OCI-LY7 (cell line): ENCODE measurements at regions not wholly inside any gene's neighbourhood (a gene's known extent, or its start where the extent isn't known, plus 50 kb on each side); places are given as distances from the start of the nearest gene placed in this dataset.
A peak's percentile ranks its signal among the peaks of the same experiment; 100 is the strongest.

ENCODE experiments used
- BruUV-seq: library from RNA; stranded (reverse); fragments of 400-500 nt; replicated peaks from 2 replicates; lab custom pipeline; 2021; lab: Mats Ljungman, UMichigan
- CTCF ChIA-PET: fragments of 300-600 bp; sonication (Branson Sonifier 250); formaldehyde crosslinking; loops from one replicate; lab custom pipeline; 2022; ENCODE audit warnings: antibody characterized with exemption; ENCODE audit not compliant: unreplicated experiment; lab: Charles Lee
- POLR2A ChIA-PET: fragments of 300-600 bp; sonication (Branson Sonifier 250); formaldehyde crosslinking; loops from one replicate; lab custom pipeline; 2022; ENCODE audit warnings: antibody characterized with exemption; lab: Charles Lee
- DNase-seq: peaks from one replicate; pipeline ENCODE4 v3.0.0-alpha.2; 2015; ENCODE audit warnings: low spot score
- H2AFZ ChIP-seq: fragments of 200-600 bp; sonication (generic), shearing (Covaris generic); 2 replicates; pipeline ENCODE4 v1.6.1; 2014; ENCODE audit warnings: mild to moderate bottlenecking, antibody characterized with exemption, low read length, moderate library complexity
- H3K27ac ChIP-seq: fragments of 200-600 bp; sonication (generic); 2 replicates; pipeline ENCODE4 v1.5.1; 2014; ENCODE audit warnings: mixed run types, low read depth, mild to moderate bottlenecking, moderate library complexity, low read length, inconsistent platforms; ENCODE audit not compliant: poor library complexity, severe bottlenecking
- H3K36me3 ChIP-seq: fragments of 200-600 bp; sonication (generic); 2 replicates; pipeline ENCODE4 v1.6.1; 2014; ENCODE audit warnings: mild to moderate bottlenecking, antibody characterized with exemption, low read length, moderate library complexity, mixed read lengths; ENCODE audit not compliant: insufficient read depth
- H3K4me1 ChIP-seq: fragments of 200-600 bp; sonication (generic); 2 replicates; pipeline ENCODE4 v1.5.1; 2014; ENCODE audit warnings: mild to moderate bottlenecking, low read length; ENCODE audit not compliant: insufficient read depth, poor library complexity, severe bottlenecking
- H3K4me2 ChIP-seq: fragments of 200-600 bp; sonication (generic); 2 replicates; pipeline ENCODE4 v1.6.1; 2014; ENCODE audit warnings: mild to moderate bottlenecking, low read length
- H3K4me3 ChIP-seq: fragments of 200-600 bp; sonication (generic); 2 replicates; pipeline ENCODE4 v1.5.1; 2014; ENCODE audit warnings: mild to moderate bottlenecking, low read depth, low read length; ENCODE audit not compliant: poor library complexity, severe bottlenecking
- H3K79me2 ChIP-seq: fragments of 200-600 bp; sonication (generic); 2 replicates; pipeline ENCODE4 v1.6.1; 2016; ENCODE audit warnings: low read depth, mild to moderate bottlenecking, low read length, moderate library complexity, mixed read lengths; ENCODE audit not compliant: insufficient read depth
- H3K9me2 ChIP-seq: fragments of 200-600 bp; sonication (generic); 2 replicates; pipeline ENCODE4 v1.6.1; 2016; ENCODE audit warnings: mild to moderate bottlenecking, low read length, mixed read lengths; ENCODE audit not compliant: insufficient read depth
- H3K9me3 ChIP-seq: fragments of 200-600 bp; sonication (generic); 2 replicates; pipeline ENCODE4 v1.6.1; 2014; ENCODE audit warnings: mild to moderate bottlenecking, mixed run types, low read length, mixed read lengths
- H4K20me1 ChIP-seq: fragments of 200-600 bp; sonication (generic); 2 replicates; pipeline ENCODE4 v1.6.1; 2014; ENCODE audit warnings: mild to moderate bottlenecking, antibody characterized with exemption, low read length, moderate library complexity, mixed read lengths; ENCODE audit not compliant: insufficient read depth
- CTCF ChIP-seq: fragments of 200-600 bp; sonication (generic); conservative IDR thresholded peaks from 2 replicates; pipeline ENCODE4 v1.5.1; 2014; ENCODE audit warnings: mild to moderate bottlenecking, antibody characterized with exemption, low read length, moderate library complexity, mixed read lengths
- EZH2phosphoT487 ChIP-seq: fragments of 200-600 bp; sonication (generic); IDR thresholded peaks from 2 replicates; pipeline ENCODE4 v1.6.1; 2018; ENCODE audit warnings: low read depth, borderline replicate concordance, mild to moderate bottlenecking, mixed run types, antibody characterized with exemption, low read length, moderate library complexity, mixed read lengths
- intact Hi-C: fragments of 100-400 bp; cut with micrococcal nuclease; formaldehyde crosslinking; loops from one replicate; pipeline ENCODE4 v1.10.0; 2022; ENCODE audit not compliant: unreplicated experiment

DNA sequence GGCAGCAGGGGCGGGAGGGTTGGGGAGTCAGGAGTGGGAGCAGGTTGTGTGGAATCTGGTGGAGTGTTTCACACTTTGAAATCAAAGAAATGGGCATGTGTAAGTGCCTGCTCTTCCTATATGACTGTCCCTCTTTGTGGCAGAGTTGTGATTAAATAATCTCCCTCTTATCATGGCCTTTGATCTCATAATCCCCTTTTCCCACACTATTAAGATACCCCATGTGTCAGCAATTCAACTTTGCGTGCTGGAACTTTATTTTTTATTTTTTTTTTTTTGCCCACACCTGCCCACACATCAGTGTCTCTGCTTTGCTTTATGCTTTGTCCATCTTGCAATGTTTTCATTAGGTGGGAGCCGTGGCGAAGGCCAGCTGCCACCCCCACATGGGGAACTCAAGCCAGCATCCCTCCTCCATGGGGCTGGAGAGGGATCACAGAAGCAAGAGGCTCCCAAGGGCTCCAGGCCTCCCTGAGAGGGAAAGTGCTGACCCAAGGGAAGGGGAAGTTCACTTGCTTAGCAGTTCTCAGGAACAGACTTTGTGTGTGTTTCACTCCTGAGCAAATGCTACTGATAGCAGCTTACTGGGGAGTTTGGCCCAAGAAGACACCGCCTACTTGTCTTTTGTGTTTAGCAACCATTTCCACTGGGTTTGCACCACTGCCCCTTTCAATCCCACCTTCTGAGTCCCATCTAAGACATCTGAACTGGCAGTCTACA is 243.4 kb downstream of the BCL11A start:
- ChIA-PET POLR2A (interaction anchor here (0.5 to 3.5 kb wide), 7 partner anchors 7 to 422 kb away, joined by 3 to 28 read pairs (median 4); no protein-coding TSS in a partner anchor), CTCF (no interaction called here)
- Histone ChIP-seq H3K9me3 (no peaks in the 10 kb centered on the region), H3K27ac (peak overlapping the region; percentile 50), H3K36me3 (no peaks in the 10 kb centered on the region), H3K4me1 (peaks cover 99% of the 10 kb centered on the region), H3K4me3 (peak overlapping the region; percentile 1), H4K20me1 (no peaks in the 10 kb centered on the region), H3K4me2 (peak overlapping the region; percentile 79), H3K9me2 (no peaks in the 10 kb centered on the region), H2AFZ (peak overlapping the region; percentile 63), H3K79me2 (no peaks in the 10 kb centered on the region)
- BruUV-seq, result no TSS peak
- intact Hi-C loops, result loop anchor here (10.0 kb wide), 1 partner anchor 425 kb away; no protein-coding TSS in a partner anchor
- TF ChIP-seq EZH2phosphoT487 (no peak), CTCF (no peak)
- DNase-seq, result peak; percentile 43

DNA sequence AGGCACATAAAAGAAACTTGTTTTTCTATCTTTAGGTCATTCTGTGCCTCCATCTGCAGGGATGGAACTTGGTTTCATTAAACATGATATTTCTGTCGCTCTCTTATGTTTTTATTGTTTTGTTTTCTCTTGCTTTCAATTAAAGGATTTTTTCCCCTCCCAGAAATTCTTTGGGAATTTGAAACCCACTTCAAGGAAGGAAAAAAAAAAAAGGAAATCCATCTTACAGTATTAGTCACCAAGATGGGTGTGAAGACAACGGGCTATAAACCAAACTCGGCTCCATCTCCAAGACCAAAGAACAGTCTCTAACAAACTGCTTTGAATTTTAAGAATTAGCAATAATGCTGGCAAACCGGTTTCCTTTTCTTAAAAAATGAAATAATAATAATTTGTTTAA is 244.1 kb downstream of the BCL11A start:
- H4K20me1 ChIP-seq, result no peaks in the 10 kb centered on the region
- intact Hi-C loops, result no loop called here
- no peak for DNase-seq
- H3K4me1 ChIP-seq, result peaks cover 98% of the 10 kb centered on the region
- CTCF ChIA-PET, result no interaction called here
- no peaks in the 10 kb centered on the region for H3K9me3 ChIP-seq
- no TSS peak for BruUV-seq
- H3K79me2 ChIP-seq, result no peaks in the 10 kb centered on the region
- peak overlapping the region; percentile 23 for H3K27ac ChIP-seq
- no peaks in the 10 kb centered on the region for H3K36me3 ChIP-seq
- H2AFZ ChIP-seq, result peak overlapping the region; percentile 56; the same call in 1 of the 2 replicates
- H3K9me2 ChIP-seq, result no peaks in the 10 kb centered on the region
- H3K4me2 ChIP-seq, result peak overlapping the region; percentile 63
- POLR2A ChIA-PET, result interaction anchor here (0.5 to 1.1 kb wide), 9 partner anchors 8 to 421 kb away, joined by 3 to 6 read pairs (median 3); no protein-coding TSS in a partner anchor
- H3K4me3 ChIP-seq, result peak overlapping the region; percentile 16
- TF ChIP-seq EZH2phosphoT487 (no peak), CTCF (no peak)
